HG02763 (cell line): ENCODE measurements at regions not wholly inside any gene's neighbourhood (a gene's known extent, or its start where the extent isn't known, plus 50 kb on each side); places are given as distances from the start of the nearest gene placed in this dataset.

Source experiments
- ATAC-seq: cut with Tn5 transposase; IDR thresholded peaks from one replicate; pipeline ENCODE4 v1.9.1; 2021; ENCODE audit warnings: mild to moderate bottlenecking, moderate library complexity; ENCODE audit not compliant: unreplicated experiment

DNA sequence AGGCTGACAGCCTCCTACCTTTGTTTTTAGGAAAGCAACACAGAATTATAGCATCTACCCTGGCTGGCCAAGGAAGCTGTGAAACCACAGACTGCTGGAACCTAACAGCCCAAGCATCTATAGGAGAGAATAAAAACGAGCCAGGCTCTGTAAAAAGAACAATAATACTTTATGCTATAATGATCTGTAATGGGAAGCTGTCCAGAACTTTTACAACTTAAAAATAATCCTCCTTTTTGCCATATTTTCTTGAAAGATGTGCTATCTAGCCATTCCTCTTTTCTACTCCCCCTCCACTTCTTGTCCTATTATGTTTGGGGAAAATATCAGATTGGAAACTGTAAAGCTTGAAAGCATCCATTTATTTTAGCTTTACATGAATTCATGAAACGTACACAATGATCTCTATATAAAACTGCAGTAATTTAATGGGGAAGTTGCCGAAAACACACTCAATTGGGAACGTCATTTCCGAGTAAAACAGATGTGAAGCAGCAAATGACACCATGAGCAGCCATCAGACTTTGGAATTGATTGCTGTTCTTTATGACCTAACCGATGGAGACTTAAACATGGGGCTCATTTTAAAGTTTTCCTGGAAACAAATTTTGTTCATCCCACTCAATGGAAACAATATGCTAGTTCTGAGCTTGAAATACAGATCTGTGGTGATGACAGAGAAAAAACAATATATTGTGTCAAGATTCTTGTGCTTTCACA is 450.3 kb upstream of the CLINT1 start:
- no peak for ATAC-seq

DNA sequence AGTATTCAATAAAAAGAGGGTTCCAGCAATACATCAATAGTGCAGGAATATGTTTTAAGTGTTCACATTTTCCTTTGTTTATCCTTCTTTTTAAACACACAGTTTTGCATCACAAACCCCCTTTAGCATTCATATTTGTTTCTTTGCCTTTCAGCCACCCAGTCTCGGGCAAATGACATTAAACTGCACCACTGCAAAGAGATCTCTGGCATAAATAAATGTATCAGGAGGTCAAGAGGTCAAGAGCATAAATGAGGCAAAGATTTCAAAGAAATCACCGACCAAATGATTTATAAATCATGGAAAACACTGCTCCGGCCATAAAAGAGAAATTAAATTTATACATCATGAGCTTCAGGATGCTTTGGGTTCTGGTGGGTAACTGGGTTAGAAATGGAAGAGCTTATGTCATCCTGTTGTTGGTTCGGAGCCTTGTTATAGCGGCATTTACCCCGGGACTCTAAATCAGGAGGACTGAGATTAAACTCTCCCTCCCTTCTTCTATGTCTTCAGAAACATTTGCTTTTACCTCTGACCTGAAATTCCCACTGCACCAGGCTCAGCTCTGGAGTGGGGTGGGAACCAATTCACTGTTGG is 449.6 kb upstream of the CLINT1 start:
- no peak for ATAC-seq

DNA sequence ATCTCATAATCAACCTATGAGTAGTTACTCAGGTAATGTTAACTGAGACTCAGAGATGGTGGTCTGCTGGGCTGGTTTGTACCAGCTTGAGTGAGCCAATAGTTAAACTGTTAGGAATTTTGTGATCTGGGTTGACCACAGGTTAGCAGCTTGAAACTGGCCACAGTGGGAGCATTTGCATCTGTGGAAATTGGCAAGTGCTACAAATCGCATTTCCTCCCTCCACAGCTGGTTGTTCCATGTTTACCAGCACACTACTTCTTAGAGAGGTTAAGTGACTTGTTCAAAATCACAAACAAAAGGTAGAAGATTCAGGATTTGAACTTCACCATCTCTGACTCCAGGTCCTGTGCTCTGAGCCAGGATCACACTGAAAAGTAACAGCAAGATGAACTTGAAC is 446.9 kb upstream of the CLINT1 start:
- no peak for ATAC-seq

DNA sequence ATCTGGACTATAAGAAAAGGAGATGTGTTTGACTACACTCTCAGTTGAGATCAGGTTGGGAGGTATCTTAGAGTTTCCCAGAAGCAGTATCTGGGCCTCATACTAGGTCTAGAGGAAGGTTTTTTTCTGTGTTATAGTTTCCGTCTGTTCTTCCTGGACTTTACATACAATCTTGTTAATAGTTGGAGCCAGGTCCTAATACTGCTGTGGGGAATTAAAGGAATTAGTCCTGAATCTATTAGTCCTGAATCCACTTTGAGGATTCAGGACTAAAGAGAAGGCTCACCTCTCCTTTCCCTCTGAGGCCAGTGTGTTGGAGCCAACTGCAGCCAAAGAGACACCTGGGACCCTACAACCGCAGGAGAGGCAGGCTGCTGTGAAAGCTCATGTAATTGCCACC is 445.7 kb upstream of the CLINT1 start:
- ATAC-seq: no peak

DNA sequence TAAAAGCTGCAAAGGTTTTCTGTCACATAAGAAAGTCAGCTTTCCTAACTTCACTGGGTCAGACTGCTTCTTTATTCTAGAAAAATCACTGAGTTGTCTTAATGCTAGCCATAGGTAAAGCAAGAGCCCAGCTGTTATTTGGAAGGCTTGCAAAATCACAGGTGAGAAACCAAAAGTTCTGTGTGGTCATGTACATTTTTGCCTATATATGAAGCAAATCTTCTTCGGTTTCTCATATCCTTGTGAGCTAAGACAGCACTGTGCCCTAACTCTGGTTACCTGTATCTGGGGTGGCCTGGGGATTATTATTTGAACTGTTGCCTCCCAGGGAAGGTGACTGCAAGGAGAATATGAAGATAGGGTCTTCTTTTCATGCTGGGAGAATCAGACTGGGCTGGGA is 444.9 kb upstream of the CLINT1 start:
- no peak for ATAC-seq

DNA sequence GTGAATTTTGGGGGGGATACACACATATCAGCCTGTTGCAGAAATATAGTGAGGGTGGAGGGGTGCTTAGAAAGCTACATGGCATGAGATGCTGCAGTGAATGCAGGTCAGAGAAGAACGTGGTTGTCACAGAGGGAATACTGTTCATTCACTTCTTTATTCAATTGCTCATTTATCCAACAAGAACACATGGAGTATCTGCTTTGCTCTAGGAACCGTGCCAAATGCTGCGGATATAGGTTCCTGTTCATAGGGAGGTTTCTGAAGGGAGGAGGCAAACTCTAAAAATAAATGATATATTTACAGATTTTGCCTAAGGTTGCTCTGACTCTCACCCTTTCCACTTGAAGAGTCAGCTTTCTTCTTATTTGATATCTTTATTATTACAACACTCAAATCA is 444.3 kb upstream of the CLINT1 start:
- ATAC-seq: no peak

DNA sequence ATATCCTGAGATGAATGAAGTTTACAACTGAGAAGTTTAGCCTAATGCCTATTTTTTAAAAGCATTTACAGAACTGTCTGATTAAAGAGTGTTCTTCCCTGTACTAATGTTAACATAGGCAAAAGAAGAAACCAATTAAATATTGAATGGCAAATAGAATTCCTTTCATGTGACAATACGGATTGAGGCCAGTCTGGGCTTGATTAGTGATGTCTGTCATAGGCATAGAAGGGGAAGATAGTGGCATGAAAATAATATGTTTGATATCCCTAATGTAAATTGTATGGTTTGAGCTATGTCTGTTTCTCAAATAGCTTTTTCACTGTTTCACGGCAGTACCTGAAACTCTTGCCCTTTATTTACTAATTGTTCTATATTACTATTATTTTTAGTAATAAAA is 443.1 kb upstream of the CLINT1 start:
- no peak for ATAC-seq

DNA sequence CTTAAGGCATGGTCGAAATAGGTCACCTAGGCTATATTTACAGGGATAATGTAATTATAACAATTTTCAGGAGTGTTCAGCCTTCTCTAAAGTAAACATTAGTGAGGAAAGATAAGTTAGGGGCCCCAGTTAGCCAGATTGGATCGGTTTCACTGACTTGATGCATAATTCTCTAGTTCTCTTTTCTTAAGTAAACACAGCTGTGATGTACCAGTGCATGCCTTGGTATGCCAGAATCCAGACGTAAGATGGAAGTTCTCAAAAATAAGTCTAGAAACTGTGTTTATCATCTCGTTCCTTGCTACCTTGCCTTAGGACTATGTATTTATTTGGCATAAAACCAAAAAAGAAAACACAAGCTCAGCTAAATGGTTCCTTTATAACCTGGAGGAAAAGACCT is 442.2 kb upstream of the CLINT1 start:
- ATAC-seq: no peak

DNA sequence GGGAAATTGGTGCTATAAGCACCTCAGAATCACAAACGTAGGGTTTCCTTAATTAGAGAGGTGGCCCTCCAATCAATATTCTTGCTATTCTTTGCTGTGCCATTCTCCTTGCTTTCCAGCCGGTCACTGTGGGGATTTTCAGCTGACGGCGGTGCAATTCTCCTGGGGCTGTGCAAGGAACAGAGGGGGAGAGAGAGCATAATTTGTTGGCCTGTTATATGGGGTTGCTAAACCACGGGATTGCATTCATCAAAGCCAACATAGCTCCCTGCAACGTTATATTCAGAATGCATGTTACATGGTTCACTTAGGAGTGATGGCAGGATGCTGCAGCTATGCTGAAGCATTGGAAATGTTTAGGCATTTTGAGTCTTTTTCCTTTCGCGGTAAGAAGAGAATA is 441.3 kb upstream of the CLINT1 start:
- no peak for ATAC-seq

DNA sequence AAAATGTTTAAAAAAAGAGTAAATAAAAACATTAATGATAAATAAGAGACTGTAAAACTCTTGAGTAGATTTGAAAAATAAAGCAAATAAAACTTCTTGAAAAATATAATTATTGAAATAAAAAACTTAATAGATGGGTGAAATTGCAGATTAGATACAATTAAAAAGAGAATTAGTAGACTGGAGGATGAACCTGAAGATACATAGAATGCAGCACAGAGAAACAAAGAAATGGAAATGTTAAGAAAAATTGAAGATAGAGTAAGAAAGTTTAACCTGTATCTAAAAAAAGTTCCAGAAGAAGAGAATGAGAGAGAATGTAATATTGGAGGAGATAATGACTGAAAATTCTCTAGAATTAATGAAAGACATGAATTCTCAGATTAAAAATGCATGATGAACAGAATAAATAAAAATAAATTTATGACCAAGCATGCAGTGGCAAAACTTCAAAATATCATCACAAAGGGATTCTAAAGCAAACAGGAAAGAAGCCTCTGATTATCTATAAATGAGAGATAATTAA is 438.1 kb upstream of the CLINT1 start:
- ATAC-seq: no peak

DNA sequence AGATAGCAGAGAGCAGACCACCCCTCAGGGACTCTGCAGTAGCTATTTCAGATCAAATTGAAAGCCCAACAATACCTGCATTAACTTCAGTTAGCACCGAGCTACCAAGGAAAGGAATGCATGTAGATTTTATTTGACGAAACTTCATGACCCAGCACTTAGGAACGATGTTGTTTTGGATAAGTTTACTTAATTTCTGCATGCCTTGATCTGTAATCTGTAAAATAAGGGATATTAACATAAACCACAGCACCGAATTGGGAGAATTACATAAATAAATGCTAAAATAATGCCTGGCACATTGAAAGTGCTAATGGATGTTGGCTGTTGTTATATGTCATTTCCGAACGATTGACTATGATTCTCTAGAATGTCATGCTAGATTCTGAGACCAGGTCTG is 435.8 kb upstream of the CLINT1 start:
- no peak for ATAC-seq

DNA sequence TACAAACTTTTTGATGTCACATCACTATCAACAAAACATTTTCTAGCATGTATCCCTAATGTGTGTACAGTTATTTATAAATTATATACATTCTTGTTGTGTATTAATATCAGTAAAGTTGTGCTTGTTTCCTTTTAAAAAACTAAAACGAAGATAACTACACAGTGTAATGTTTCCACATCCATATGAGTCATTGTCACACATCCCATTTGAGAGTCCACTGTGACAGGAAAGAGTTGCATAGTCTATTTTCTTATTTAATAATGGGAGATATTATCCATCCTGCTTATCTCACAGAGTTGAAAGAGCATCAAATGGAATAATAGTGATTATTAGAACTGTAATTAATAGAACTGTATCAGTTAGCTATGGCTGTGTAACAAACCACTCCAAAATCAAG is 434.0 kb upstream of the CLINT1 start:
- ATAC-seq: no peak

DNA sequence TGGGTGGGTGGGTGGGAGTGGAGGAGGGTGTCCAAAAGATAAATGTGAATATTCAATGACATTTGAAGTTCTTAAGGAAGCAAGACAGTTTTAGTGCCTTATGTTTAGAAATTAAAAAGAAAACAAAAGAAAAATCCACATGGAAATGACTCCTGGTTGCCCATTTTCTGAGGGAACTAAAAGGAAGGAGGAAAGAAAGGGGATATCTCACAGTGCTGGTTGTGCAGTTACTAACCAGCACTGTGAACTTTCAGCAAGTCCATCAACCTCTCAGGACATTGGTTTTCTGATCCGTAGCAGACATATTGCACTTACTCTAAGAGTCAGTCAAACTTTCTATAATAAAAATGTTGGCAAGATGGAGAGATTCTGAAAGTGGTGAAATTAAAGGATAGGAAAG is 431.0 kb upstream of the CLINT1 start:
- ATAC-seq: no peak

DNA sequence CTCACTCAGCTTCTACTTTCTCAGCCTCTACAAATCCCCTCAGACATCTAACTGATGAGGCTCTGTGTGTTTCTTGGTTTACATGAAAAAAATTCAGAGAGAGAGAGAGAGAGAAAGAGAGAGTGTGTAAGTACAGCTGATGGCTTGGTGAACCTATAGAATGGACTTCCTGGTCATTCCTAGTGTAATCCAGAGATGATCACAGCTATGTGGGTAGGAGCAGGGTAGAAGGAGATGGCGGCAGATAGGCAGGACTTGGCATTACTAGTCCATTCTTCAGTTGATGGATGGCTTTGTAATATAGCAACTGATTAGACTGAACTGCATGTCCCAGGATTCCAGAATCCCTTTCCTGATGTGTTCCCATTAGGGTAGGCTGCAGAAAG is 429.3 kb upstream of the CLINT1 start:
- no peak for ATAC-seq

DNA sequence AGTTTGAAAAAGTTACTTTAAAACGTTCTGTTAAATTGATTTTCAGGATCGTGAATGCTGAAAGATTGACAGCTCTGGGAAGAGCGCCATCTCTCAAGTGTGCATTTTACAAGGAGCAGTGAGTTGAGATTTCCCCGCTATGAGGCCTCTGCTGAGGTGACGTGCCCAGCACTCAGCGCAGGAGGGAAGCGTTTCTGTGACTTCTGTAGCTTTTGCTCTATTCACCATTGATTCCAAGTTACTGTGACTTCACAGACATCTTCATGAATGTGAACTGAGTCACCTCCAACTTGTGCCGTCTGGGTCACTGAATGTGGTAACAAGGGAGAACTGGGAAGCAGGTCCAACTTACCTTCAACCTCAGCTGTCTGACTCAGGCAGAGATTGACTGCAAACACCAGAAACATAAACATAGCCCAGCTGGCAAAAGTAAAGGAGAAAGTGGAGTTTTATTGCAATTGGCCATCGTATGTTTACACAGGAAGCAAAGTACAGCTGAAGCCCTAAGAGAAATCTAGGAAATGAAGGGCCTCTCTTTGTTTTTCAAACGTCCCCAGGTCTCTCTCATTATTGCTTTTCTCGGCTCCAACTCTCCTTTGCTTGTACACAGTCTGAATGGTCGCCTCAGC is 428.8 kb upstream of the CLINT1 start:
- no peak for ATAC-seq

DNA sequence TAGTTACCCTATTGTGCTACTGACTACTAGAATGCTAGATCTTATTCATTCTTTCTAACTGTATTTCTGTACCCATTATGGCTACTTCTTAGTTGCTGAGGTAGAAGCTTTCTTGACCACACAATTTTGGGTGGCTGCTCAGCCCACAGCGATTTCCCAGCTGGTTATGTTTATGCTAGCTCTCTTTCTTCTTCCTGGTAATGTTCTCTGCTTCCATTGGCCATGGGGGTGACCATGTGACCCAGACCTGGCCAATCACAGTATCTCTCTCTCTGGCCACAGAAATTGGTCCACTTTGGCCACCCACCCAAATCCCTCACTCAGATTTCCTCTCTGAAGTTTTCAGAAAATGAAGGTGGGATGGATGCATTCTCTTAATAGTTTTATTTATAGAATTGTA is 427.9 kb upstream of the CLINT1 start:
- ATAC-seq: no peak

DNA sequence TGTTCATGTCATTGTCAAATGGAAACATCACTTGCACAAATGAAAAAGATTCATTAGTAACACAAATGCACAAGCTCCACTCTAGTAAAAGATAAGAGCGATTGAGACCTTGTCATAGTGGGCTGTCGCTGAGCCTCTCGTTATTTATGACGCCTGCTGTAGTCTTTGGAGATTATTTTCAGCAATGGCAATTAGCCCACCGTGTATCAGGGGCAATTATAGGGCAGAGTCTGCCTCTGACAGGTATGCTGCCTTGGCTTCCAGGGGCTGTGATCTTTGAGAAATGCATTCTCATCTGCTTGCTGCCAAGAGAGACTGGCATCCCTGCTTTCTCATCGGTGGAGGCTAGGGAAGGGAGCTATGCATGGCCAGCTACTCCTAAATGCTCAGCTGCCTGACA is 426.8 kb upstream of the CLINT1 start:
- no peak for ATAC-seq

DNA sequence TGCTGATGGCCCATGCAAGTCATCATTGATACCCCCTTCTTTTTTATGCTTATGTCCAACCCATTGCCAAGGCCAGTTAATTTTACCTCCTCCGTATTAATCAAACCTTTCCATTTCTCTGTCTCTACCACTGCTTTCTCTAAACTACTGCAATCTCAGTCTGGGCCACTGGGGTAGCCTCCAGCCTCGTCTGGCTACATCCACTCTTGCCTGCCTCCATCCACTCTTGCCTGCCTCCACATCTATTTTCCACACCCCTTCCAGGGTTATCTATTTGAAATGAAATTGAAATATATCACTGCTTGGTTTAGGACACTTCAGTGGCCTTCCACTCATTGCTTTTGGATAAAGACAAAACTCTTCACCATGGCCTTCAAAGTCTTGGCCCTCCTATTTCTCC is 425.3 kb upstream of the CLINT1 start:
- no peak for ATAC-seq

DNA sequence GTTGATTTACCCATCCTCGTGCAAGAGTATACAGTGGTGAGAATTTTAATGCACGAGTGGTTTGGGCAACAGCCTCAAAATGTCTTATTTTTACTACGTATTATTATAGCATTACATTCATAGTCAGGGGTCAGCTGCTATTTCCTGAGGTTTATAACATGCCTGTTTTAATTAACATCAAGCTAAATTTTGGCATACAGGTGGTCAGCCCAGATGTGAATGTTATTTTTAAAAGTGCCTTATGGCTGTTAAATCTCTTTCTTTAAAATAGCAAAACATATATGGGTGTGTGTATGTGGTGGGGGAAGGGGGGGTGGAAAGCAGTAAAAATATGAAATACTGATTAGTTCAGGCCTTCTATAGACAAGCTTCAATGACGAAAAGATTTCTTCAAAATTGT is 424.5 kb upstream of the CLINT1 start:
- ATAC-seq: no peak

DNA sequence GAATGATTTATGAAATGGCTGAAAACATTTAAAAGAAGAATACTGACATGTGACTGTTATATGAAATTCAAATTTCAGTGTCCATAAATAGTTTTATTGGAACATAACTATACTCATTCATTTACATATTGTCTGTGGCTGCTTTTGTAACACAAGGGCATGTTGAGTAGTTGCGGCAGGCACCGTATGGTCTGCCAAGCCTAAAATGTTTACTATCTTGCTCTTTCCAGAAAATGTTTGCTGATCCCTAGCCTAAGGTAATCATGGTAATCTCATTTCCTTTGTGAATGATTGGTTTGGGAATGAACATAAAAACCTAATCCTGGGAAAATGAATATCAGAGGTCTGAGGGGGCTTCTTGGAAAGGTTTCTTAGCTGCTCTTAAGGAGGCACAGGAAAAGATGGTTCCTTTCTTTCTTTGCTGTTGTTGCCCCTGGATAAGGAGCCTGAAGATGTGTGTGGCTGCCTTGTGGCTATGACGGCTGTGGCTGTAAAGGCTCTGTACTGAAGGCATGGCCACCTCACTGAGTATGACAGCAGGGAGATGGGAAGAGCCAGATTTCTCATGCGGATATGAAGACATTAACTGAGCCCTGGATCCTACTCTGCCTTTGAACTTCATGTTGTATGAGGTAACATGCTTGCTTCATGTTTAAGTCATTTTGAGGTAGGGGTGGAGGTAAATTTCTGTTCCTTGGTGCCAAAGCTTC is 419.4 kb upstream of the CLINT1 start:
- ATAC-seq: no peak

DNA sequence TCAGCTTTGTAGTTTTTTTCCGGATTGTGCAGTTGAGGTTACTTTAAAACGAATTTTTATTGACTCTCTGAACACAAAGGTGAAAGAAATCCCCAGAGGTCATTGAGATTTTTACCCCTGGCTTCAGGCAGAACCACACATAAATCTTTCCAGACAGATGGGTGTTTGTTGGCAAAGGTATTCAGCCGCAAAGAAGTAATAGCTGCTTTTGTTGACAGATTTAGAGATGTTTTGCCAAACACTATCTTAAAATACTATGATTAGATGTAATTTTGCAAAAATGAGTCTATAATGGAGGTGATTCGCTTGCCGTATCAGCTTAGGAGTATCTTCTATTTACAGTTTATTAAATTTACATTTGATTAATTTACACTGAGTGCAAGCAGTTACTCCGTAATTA is 418.3 kb upstream of the CLINT1 start:
- no peak for ATAC-seq

DNA sequence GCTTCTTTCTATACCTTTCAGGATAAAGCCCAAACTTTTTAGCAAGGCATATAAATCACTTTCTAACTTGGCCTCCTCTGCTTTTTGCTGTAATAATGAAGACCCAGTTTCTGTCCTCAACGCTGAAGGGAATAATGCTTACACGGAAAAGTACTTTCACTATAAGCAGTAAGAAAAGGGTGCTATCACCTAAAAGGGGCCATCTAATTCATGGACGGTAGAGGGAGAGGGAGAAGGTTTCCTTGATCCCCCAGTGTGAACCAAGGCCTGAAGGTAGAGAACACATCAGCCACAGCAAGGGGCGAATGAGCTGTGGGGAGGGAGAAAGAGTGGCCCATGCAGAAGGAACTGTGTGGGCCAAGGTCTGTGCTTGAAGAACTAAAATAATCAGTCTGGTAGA is 417.7 kb upstream of the CLINT1 start:
- ATAC-seq: no peak
